Body of pancreas (tissue), 4 donors: ENCODE measurements at regions not wholly inside any gene's neighbourhood (a gene's known extent, or its start where the extent isn't known, plus 50 kb on each side); places are given as distances from the start of the nearest gene placed in this dataset.

Source experiments
- ATAC-seq: fragments of 150-250 bp; one replicate; pipeline ENCODE4 v1.9.1; 2016
- DNase-seq, 4 donors: peaks; one replicate each; pipeline ENCODE4 v3.0.0-alpha.2; 2019
- H3K27ac ChIP-seq, 4 donors: fragments of 200-600 bp; sonication (generic); 1 replicate in 3 of 4; 2 replicates in 1 of 4; pipeline versions ENCODE4 v1.5.1 to v1.6.1; 2016 to 2019; ENCODE audit warnings: mild to moderate bottlenecking in 1 of 4, mixed read lengths in 1 of 4, moderate library complexity in 1 of 4
- H3K27me3 ChIP-seq, 2 donors: fragments of 200-600 bp; sonication (generic); one replicate each; pipeline ENCODE4 v1.6.0; 2016; ENCODE audit warnings: mild to moderate bottlenecking in 1 of 2
- H3K36me3 ChIP-seq, 2 donors: fragments of 200-600 bp; sonication (generic); replicated peaks in 1 of 2; 2 replicates each; pipeline ENCODE4 v1.5.1; 2016; ENCODE audit warnings: low read depth in 2 of 2; ENCODE audit not compliant: insufficient read depth in 1 of 2
- H3K4me1 ChIP-seq: fragments of 200-600 bp; sonication (generic); one replicate; pipeline ENCODE4 v1.6.0; 2016
- H3K4me3 ChIP-seq, 2 donors: fragments of 200-600 bp; sonication (generic); 1 replicate in 1 of 2; 2 replicates in 1 of 2; pipeline ENCODE4 v1.5.1; 2016 to 2019
- H3K9me3 ChIP-seq, 3 donors: fragments of 200-600 bp; sonication (generic); 1 replicate in 2 of 3; 2 replicates in 1 of 3; pipeline ENCODE4 v1.5.1; 2016
- POLR2A ChIP-seq, 3 donors: fragments of 450-650 bp; IDR thresholded peaks; one replicate each; pipeline ENCODE4 v1.6.1; 2016; ENCODE audit warnings: antibody characterized with exemption in 3 of 3, mild to moderate bottlenecking in 2 of 3
- WGBS, 2 donors: methylation state at CpG; one replicate each; pipeline ENCODE4 v1.1.5; 2017; 5-methylcytosine and 5-hydroxymethylcytosine counted together
- intact Hi-C: fragments of 100-400 bp; cut with DNase I; formaldehyde crosslinking; loops from one replicate; pipeline ENCODE4 v1.15.1; 2023
- TF ChIP-seq, protein P1 (sequence below), 7 experiments: fragments of 450-650 bp in 4 of 7; fragments of 200-600 bp in 3 of 7; sonication (generic) in 3 of 7; IDR thresholded peaks; one replicate each; pipeline ENCODE4 v1.5.1; 2016 to 2019; ENCODE audit warnings: antibody characterized with exemption in 7 of 7

DNA sequence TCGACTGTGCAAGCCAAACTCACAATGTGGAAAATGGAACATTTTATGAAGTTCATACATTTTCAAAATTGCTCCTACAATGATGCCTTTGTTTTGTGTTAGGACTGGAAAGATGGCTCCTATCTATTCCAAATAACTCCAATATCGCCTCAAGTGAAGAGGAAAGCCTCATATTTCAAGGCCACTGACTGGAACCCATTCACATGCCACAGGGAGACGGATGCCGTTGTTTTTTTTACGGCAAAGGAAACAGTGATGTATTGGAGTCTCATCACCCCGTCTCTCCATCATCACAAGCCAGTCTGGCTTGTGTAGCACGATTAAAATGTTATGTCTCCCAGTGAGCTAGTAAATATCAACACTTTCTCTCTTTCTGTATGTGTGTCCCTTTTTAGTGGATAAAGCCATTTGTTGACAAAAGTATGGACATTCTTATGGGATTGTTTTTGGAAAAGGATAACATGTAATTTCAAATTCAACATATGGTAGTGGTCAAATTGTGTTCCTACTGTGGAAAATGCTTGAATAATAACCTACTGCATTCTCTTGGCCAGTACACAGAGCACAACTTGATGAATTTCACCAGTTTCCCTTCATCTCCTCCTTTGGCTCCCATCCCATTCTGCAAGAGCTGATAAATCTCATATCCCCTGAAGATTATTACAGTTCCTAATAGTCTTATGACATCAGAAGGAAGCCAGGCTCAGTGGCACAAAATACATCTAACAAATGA lies 109.5 kb upstream of the PITRM1 start:
- H3K4me3 ChIP-seq = no peak overlapping the region
- ATAC-seq = no peak
- no peaks in the 10 kb centered on the region for H3K27me3 ChIP-seq
- DNase-seq = no peak
- TF ChIP-seq, protein P1, sequence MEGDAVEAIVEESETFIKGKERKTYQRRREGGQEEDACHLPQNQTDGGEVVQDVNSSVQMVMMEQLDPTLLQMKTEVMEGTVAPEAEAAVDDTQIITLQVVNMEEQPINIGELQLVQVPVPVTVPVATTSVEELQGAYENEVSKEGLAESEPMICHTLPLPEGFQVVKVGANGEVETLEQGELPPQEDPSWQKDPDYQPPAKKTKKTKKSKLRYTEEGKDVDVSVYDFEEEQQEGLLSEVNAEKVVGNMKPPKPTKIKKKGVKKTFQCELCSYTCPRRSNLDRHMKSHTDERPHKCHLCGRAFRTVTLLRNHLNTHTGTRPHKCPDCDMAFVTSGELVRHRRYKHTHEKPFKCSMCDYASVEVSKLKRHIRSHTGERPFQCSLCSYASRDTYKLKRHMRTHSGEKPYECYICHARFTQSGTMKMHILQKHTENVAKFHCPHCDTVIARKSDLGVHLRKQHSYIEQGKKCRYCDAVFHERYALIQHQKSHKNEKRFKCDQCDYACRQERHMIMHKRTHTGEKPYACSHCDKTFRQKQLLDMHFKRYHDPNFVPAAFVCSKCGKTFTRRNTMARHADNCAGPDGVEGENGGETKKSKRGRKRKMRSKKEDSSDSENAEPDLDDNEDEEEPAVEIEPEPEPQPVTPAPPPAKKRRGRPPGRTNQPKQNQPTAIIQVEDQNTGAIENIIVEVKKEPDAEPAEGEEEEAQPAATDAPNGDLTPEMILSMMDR (IDR thresholded peaks at IDR 0.05) = no peak
- TF ChIP-seq POLR2A (IDR thresholded peaks at IDR 0.05) = no peak
- no peak overlapping the region for H3K27ac ChIP-seq
- no peaks in the 10 kb centered on the region for H3K9me3 ChIP-seq
- no peaks in the 10 kb centered on the region for H3K36me3 ChIP-seq
- WGBS, 2 donors = 54 to 60% methylated on average over 7 of the region's 7 CpGs
- intact Hi-C loops = no loop called here
- H3K4me1 ChIP-seq = no peaks in the 10 kb centered on the region

DNA sequence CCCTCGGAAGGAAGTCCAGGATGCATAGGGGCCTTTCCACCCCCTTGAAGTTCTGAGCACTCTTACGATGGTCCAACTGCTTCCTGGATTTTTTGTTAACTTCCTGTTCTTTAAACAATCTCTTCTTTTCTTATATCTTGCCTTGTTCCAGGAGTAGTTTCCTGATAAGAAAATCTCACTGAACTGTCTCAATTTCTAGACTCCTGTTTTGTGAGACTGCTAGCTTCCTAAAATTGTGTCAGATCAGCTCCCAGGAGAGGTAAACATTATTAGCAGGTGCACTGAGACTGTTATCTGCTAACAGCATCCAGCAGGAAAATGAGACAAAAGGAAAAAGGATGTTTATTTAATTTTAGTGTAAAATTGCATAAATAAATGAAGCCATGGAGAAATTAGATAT lies 106.2 kb upstream of the PITRM1 start:
- TF ChIP-seq, protein P1 (IDR thresholded peaks at IDR 0.05) = no peak
- no peak for TF ChIP-seq POLR2A (IDR thresholded peaks at IDR 0.05)
- no peaks in the 10 kb centered on the region for H3K36me3 ChIP-seq
- no peak overlapping the region for H3K27ac ChIP-seq
- no peaks in the 10 kb centered on the region for H3K4me1 ChIP-seq
- no peaks in the 10 kb centered on the region for H3K9me3 ChIP-seq
- 47 to 69% methylated on average over 2 of the region's 2 CpGs for WGBS, 2 donors
- no peak overlapping the region for H3K4me3 ChIP-seq
- no peaks in the 10 kb centered on the region for H3K27me3 ChIP-seq
- ATAC-seq (no peak), DNase-seq (no peak)
- intact Hi-C loops = no loop called here

DNA sequence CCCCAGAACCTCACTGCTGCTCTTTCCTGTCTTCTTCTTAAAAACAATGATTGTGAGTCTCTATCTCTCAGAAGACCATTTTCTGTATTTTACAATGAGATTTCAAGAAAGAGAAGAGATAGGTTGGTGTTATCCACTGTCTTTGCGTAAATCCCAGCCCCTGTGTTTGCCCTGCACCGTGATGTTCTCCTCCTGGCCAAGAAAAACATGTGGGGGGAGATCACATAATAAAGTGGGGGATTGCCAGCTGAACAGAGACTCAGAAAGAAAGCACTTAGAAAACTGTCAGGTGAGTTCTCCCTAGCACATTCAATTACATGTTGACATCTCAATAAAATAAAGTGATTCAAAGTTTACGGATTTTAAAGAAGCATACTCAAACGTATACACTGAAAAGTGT lies 105.0 kb upstream of the PITRM1 start:
- intact Hi-C loops = no loop called here
- TF ChIP-seq, protein P1 (IDR thresholded peaks at IDR 0.05) = no peak
- no peak for TF ChIP-seq POLR2A (IDR thresholded peaks at IDR 0.05)
- Histone ChIP-seq H3K27ac (no peak overlapping the region), H3K27me3 (no peaks in the 10 kb centered on the region), H3K36me3 (no peaks in the 10 kb centered on the region), H3K4me1 (no peaks in the 10 kb centered on the region), H3K4me3 (no peak overlapping the region), H3K9me3 (no peaks in the 10 kb centered on the region)
- DNase-seq = no peak
- ATAC-seq = no peak
- WGBS, 2 donors = 68% methylated on average over 4 of the region's 4 CpGs

DNA sequence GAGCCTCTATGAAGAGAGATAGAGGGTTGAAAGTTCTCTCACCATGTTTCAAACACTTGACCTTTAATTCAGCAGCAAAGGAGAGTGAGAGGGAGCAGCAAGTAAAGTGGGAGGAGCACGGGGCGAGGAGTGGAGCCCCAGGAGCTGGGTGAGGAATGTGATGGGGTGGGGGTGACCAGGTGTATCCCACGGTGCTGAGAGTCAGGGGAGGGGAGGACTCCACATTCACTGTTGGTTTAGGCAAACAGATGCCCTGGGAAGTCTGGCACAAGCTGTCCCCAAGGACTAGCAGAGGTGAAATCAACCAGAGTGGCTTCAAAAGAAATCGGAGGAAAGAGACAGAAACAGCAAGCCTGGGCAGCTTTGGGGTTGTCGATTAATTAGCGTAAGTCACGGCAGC lies 101.8 kb upstream of the PITRM1 start:
- intact Hi-C loops = no loop called here
- WGBS, 2 donors = 61 to 65% methylated on average over 7 of the region's 7 CpGs
- Histone ChIP-seq H3K4me3 (no peak overlapping the region), H3K27ac (no peak overlapping the region), H3K4me1 (no peaks in the 10 kb centered on the region), H3K27me3 (no peaks in the 10 kb centered on the region), H3K36me3 (no peaks in the 10 kb centered on the region), H3K9me3 (no peaks in the 10 kb centered on the region)
- ATAC-seq (no peak), DNase-seq (no peak)
- TF ChIP-seq, protein P1 (IDR thresholded peaks at IDR 0.05) = no peak
- TF ChIP-seq POLR2A (IDR thresholded peaks at IDR 0.05) = no peak

DNA sequence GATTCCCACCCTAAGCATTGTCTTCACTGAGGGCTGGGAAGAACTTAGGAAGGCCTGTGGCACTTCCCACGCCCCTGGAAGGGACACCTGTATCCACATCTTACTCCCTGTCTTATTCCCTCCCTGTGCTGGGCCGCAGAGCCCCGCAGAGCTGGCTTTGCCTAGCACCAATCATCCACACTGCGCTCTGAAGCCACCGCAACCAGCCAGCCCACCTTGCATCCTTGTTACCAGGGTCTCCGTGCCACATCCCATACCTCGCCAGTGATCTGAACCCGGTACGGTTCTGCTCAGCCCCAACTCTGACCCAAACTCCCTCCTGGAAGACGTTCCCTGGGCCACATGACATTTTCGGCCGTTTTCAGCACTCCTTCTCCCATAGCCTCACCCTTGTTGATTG lies 101.4 kb upstream of the PITRM1 start:
- no peaks in the 10 kb centered on the region for H3K9me3 ChIP-seq
- DNase-seq (no peak), ATAC-seq (no peak)
- no peak overlapping the region for H3K27ac ChIP-seq
- no peak overlapping the region for H3K4me3 ChIP-seq
- no peaks in the 10 kb centered on the region for H3K4me1 ChIP-seq
- 63 to 75% methylated on average over 12 of the region's 12 CpGs for WGBS, 2 donors
- intact Hi-C loops = no loop called here
- TF ChIP-seq, protein P1 (IDR thresholded peaks at IDR 0.05) = no peak
- TF ChIP-seq POLR2A (IDR thresholded peaks at IDR 0.05) = no peak
- H3K36me3 ChIP-seq = no peaks in the 10 kb centered on the region
- H3K27me3 ChIP-seq = no peaks in the 10 kb centered on the region
